ENCODE measurements at regions not wholly inside any gene's neighbourhood (a gene's known extent, or its start where the extent isn't known, plus 50 kb on each side); places are given as distances from the start of the nearest gene placed in this dataset.

DNA sequence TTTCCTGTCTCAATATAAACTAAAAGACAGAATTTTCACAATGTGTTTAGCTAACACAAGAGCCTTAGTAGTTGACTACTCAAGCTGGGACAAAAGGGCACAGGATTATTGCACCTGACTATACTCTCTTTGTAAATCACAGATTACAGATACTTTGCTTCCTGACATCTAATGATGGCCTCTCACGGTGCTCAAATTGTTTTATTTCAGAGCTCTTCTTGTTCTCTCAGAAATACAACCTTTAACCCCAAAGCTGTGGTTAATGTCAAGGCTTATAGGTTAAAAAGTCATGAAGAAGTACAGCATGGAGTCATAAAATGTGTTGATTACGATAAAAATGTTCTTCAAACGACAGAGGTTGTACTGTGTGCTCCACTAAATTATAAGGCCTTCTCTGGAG is 89.9 kb upstream of the CPNE8 start:
- Histone ChIP-seq H3K36me3 (no peaks in the 10 kb centered on the region), H3K4me3 (no peak overlapping the region), H3K27ac (no peak overlapping the region), H3K27me3 (no peaks in the 10 kb centered on the region), H3K9me3 (no peaks in the 10 kb centered on the region), H3K4me1 (no peaks in the 10 kb centered on the region)
- intact Hi-C loops (cut with DNase I; ENCODE audit: low total_unique reads): no loop called here
- in situ Hi-C loops (cut with MboI; ENCODE audit: low sequenced_read_pairs in 4 of 4): no loop called here
- TF ChIP-seq POLR2A (IDR thresholded peaks at IDR 0.05): no peak
- ATAC-seq (no peak), DNase-seq (no peak)

DNA sequence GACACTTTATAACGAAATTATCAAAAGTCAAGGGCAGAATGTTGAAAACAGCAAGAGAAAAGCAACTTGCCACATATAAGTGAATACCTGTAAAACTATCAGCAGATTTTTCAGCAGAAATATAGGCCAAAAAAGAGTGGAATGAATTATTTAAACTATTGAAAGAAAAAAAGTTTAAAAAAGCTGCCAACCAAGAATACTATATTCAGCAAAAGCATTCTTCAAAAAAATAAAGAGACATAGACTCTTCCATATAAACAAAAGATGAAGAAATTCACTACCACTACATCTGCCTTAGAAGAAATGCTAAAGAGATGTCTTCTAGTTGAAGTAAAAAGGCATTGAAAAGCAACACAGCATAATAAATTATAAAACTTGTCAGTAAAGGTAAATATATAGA is 80.6 kb upstream of the CPNE8 start:
- no peak for ATAC-seq
- intact Hi-C loops (cut with DNase I; ENCODE audit: low total_unique reads) (no loop called here), in situ Hi-C loops (cut with MboI; ENCODE audit: low sequenced_read_pairs in 4 of 4) (no loop called here)
- Histone ChIP-seq H3K4me1 (no peaks in the 10 kb centered on the region), H3K27me3 (no peaks in the 10 kb centered on the region), H3K9me3 (no peaks in the 10 kb centered on the region), H3K27ac (no peak overlapping the region), H3K36me3 (no peaks in the 10 kb centered on the region), H3K4me3 (no peak overlapping the region)
- DNase-seq: no peak
- TF ChIP-seq, protein P1, sequence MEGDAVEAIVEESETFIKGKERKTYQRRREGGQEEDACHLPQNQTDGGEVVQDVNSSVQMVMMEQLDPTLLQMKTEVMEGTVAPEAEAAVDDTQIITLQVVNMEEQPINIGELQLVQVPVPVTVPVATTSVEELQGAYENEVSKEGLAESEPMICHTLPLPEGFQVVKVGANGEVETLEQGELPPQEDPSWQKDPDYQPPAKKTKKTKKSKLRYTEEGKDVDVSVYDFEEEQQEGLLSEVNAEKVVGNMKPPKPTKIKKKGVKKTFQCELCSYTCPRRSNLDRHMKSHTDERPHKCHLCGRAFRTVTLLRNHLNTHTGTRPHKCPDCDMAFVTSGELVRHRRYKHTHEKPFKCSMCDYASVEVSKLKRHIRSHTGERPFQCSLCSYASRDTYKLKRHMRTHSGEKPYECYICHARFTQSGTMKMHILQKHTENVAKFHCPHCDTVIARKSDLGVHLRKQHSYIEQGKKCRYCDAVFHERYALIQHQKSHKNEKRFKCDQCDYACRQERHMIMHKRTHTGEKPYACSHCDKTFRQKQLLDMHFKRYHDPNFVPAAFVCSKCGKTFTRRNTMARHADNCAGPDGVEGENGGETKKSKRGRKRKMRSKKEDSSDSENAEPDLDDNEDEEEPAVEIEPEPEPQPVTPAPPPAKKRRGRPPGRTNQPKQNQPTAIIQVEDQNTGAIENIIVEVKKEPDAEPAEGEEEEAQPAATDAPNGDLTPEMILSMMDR (IDR thresholded peaks at IDR 0.05 in 4 of 5, conservative IDR thresholded peaks at IDR 0.05 in 1 of 5): no peak
- no peak for TF ChIP-seq POLR2A (IDR thresholded peaks at IDR 0.05)

DNA sequence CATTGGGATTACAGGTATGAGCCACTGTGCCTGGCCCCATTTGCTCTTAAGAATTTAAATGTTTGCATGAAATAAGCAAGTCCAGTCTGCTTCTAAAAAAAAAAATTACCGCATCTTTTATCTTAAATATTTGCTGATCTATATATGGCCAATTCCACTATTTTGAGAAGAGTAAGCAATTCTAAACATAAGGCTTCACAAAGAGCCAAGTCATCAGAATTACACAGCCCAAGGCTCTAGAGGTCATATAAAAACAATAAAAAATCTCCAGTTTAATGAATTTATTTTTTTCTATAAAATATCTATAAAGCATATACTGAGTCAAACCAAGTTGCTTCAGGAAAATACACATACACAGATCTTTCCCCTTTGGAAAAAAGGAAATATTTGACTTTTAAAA is 79.0 kb upstream of the CPNE8 start:
- no peak for TF ChIP-seq POLR2A (IDR thresholded peaks at IDR 0.05)
- TF ChIP-seq, protein P1 (IDR thresholded peaks at IDR 0.05 in 4 of 5, conservative IDR thresholded peaks at IDR 0.05 in 1 of 5): no peak
- Histone ChIP-seq H3K27me3 (no peaks in the 10 kb centered on the region), H3K9me3 (no peaks in the 10 kb centered on the region), H3K4me1 (no peaks in the 10 kb centered on the region), H3K27ac (no peak overlapping the region), H3K4me3 (no peak overlapping the region), H3K36me3 (no peaks in the 10 kb centered on the region)
- in situ Hi-C loops (cut with MboI; ENCODE audit: low sequenced_read_pairs in 4 of 4): no loop called here
- ATAC-seq (no peak), DNase-seq (no peak)
- intact Hi-C loops (cut with DNase I; ENCODE audit: low total_unique reads): no loop called here

DNA sequence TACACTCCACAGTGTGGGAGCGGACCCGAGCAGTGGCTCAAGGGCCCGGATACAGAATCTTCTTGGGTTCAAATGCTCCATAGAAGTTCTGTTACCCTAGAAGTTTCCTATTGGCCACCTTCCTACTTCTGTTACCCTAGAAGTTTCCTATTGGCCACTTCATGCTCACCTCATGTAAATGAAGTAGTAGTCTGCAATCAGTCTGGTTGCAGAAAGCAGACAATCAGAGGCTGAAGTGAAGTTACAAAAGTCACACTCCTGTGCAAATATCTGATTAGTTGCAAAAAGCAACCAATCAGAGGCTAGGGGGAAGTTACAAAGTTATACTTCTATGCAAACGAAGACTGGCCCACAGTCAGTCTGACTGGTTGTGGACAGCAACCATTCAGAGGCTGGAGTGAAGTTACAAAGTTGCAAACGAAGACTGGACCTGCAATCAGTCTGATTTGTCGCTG is 77.8 kb upstream of the CPNE8 start:
- no peak for DNase-seq
- Histone ChIP-seq H3K4me3 (no peak overlapping the region), H3K4me1 (no peaks in the 10 kb centered on the region), H3K36me3 (no peaks in the 10 kb centered on the region), H3K27me3 (no peaks in the 10 kb centered on the region), H3K27ac (no peak overlapping the region), H3K9me3 (no peaks in the 10 kb centered on the region)
- no peak for ATAC-seq
- in situ Hi-C loops (cut with MboI; ENCODE audit: low sequenced_read_pairs in 4 of 4) (no loop called here), intact Hi-C loops (cut with DNase I; ENCODE audit: low total_unique reads) (no loop called here)
- TF ChIP-seq, protein P1 (IDR thresholded peaks at IDR 0.05 in 4 of 5, conservative IDR thresholded peaks at IDR 0.05 in 1 of 5): no peak
- TF ChIP-seq POLR2A (IDR thresholded peaks at IDR 0.05): no peak

DNA sequence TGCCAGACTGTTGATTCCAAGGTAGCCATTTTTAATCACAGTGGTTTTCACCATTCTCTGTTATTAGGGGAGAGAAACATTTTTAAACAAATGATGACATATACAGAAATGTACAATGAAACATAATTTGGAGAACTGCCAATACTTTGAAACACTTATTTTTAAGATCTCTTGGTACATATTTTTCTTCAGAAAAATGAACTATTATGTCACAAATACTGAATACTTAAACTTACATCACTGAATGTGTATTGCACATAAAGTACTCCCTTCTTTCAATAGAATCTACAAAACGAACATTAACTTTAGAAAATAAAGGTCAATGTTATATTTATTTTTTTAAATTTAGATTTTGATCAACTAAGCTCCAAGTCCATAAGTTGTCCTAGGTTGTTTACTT is 71.7 kb upstream of the CPNE8 start:
- no peaks in the 10 kb centered on the region for H3K27me3 ChIP-seq
- H3K36me3 ChIP-seq: no peaks in the 10 kb centered on the region
- DNase-seq (no peak), ATAC-seq (no peak)
- H3K4me1 ChIP-seq: no peaks in the 10 kb centered on the region
- H3K9me3 ChIP-seq: no peaks in the 10 kb centered on the region
- no peak overlapping the region for H3K27ac ChIP-seq
- TF ChIP-seq, protein P1 (IDR thresholded peaks at IDR 0.05 in 4 of 5, conservative IDR thresholded peaks at IDR 0.05 in 1 of 5): no peak
- TF ChIP-seq POLR2A (IDR thresholded peaks at IDR 0.05): no peak
- intact Hi-C loops (cut with DNase I; ENCODE audit: low total_unique reads) (no loop called here), in situ Hi-C loops (cut with MboI; ENCODE audit: low sequenced_read_pairs in 4 of 4) (no loop called here)
- H3K4me3 ChIP-seq: no peak overlapping the region

Data from gastrocnemius medialis (tissue), 4 donors.